BLaER1 treated with 17β-estradiol and CSF1 and Interleukin-3, amounts not matched to agents 10 nM and 100 nM (cell line): ENCODE measurements at regions not wholly inside any gene's neighbourhood (a gene's known extent, or its start where the extent isn't known, plus 50 kb on each side); places are given as distances from the start of the nearest gene placed in this dataset.

Source experiments
- H3K27ac ChIP-seq, 11 experiments: shearing (Covaris generic); formaldehyde crosslinking; 2 replicates each; pipeline ENCODE4 v1.8.1; 2022
- H3K27me3 ChIP-seq, 11 experiments: shearing (Covaris generic); formaldehyde crosslinking; 2 replicates each; pipeline ENCODE4 v1.8.1; 2022
- H3K36me3 ChIP-seq, 11 experiments: shearing (Covaris generic); formaldehyde crosslinking; 2 replicates each; pipeline ENCODE4 v1.8.1; 2022
- H3K4me1 ChIP-seq, 10 experiments: shearing (Covaris generic); formaldehyde crosslinking; 2 replicates each; pipeline ENCODE4 v1.8.1; 2022
- H3K4me2 ChIP-seq, 11 experiments: shearing (Covaris generic); formaldehyde crosslinking; 2 replicates each; pipeline ENCODE4 v1.8.1; 2022
- H3K4me3 ChIP-seq, 10 experiments: shearing (Covaris generic); formaldehyde crosslinking; 2 replicates each; pipeline ENCODE4 v1.8.1; 2022
- H3K9ac ChIP-seq, 11 experiments: shearing (Covaris generic); formaldehyde crosslinking; 2 replicates each; pipeline ENCODE4 v1.8.1; 2022
- H3K9me3 ChIP-seq, 11 experiments: shearing (Covaris generic); formaldehyde crosslinking; replicated peaks in 1 of 11; 2 replicates each; pipeline ENCODE4 v1.8.1; 2022
- H4K20me1 ChIP-seq, 11 experiments: shearing (Covaris generic); formaldehyde crosslinking; 2 replicates each; pipeline ENCODE4 v1.8.1; 2022
- Cebpa-rat ChIP-seq, 11 experiments: shearing (Covaris generic); IDR thresholded peaks; 2 replicates each; pipeline ENCODE4 v1.8.1; 2022

GRCh38 chr10:64731016-64731415, 1209.8 kb downstream of the REEP3 start:
- Histone ChIP-seq H3K27ac (no peak overlapping the region), H3K4me3 (no peak overlapping the region), H3K27me3 (no peaks in the 10 kb centered on the region), H3K4me1 (peaks cover 0 to 16% (median 0%) of the 10 kb centered on the region in 10 experiments; a peak in 5 of 20 replicates), H3K36me3 (no peaks in the 10 kb centered on the region), H4K20me1 (no peaks in the 10 kb centered on the region), H3K9ac (no peak overlapping the region), H3K4me2 (no peak overlapping the region), H3K9me3 (peaks cover 0 to 13% (median 0%) of the 10 kb centered on the region in 11 experiments; a peak in 5 of 22 replicates)
- TF ChIP-seq Cebpa-rat (IDR thresholded peaks at IDR 0.05): no peak

GRCh38 chr10:64732372-64732957, 1211.3 kb downstream of the REEP3 start:
- H3K27ac ChIP-seq: no peak overlapping the region
- H3K4me1 ChIP-seq: peaks cover 0 to 16% (median 0%) of the 10 kb centered on the region in 10 experiments; a peak in 5 of 20 replicates
- peak overlapping the region in 2 of 11 experiments; percentile 26 to 46; a peak in 4 of 22 replicates for H3K4me2 ChIP-seq
- no peak for TF ChIP-seq Cebpa-rat (IDR thresholded peaks at IDR 0.05)
- H3K9ac ChIP-seq: no peak overlapping the region
- H3K9me3 ChIP-seq: peaks cover 0 to 14% (median 3%) of the 10 kb centered on the region in 11 experiments; a peak in 5 of 22 replicates
- no peaks in the 10 kb centered on the region for H3K27me3 ChIP-seq
- no peaks in the 10 kb centered on the region for H4K20me1 ChIP-seq
- no peaks in the 10 kb centered on the region for H3K36me3 ChIP-seq
- H3K4me3 ChIP-seq: no peak overlapping the region

- H3K4me2 ChIP-seq: no peak overlapping the region
- no peaks in the 10 kb centered on the region for H3K36me3 ChIP-seq
- no peak for TF ChIP-seq Cebpa-rat (IDR thresholded peaks at IDR 0.05)
- H3K4me3 ChIP-seq: no peak overlapping the region
- H3K9me3 ChIP-seq: 0 out of 22 replicates have a peak, but pooled peaks cover 0 to 8% (median 0%) of the 10 kb centered on the region in 11 experiments
- H3K4me1 ChIP-seq: peaks cover 0 to 16% (median 0%) of the 10 kb centered on the region in 10 experiments; a peak in 5 of 20 replicates
- H3K27ac ChIP-seq: no peak overlapping the region
- H3K27me3 ChIP-seq: no peaks in the 10 kb centered on the region
- H3K9ac ChIP-seq: no peak overlapping the region
- H4K20me1 ChIP-seq: no peaks in the 10 kb centered on the region
These were observed 1212.8 kb downstream of the REEP3 start for GRCh38 chr10:64733980-64734379.

- Histone ChIP-seq H3K9me3 (0 out of 22 replicates have a peak, but pooled peaks cover 0 to 8% (median 0%) of the 10 kb centered on the region in 11 experiments), H3K4me1 (no peaks in the 10 kb centered on the region), H3K4me3 (no peak overlapping the region), H3K27me3 (no peaks in the 10 kb centered on the region), H3K36me3 (no peaks in the 10 kb centered on the region), H4K20me1 (no peaks in the 10 kb centered on the region), H3K4me2 (no peak overlapping the region), H3K9ac (no peak overlapping the region), H3K27ac (no peak overlapping the region)
- no peak for TF ChIP-seq Cebpa-rat (IDR thresholded peaks at IDR 0.05)
These were observed 1217.3 kb downstream of the REEP3 start for GRCh38 chr10:64738462-64738861.

- no peak for TF ChIP-seq Cebpa-rat (IDR thresholded peaks at IDR 0.05)
- Histone ChIP-seq H3K27ac (no peak overlapping the region), H3K4me2 (no peak overlapping the region), H3K9ac (no peak overlapping the region), H4K20me1 (no peaks in the 10 kb centered on the region), H3K9me3 (no peaks in the 10 kb centered on the region), H3K36me3 (no peaks in the 10 kb centered on the region), H3K4me1 (no peaks in the 10 kb centered on the region), H3K4me3 (no peak overlapping the region), H3K27me3 (no peaks in the 10 kb centered on the region)
These were observed 1224.4 kb downstream of the REEP3 start for GRCh38 chr10:64745565-64745964.

GRCh38 chr10:64750672-64751071, 1229.5 kb downstream of the REEP3 start:
- no peaks in the 10 kb centered on the region for H4K20me1 ChIP-seq
- no peaks in the 10 kb centered on the region for H3K27me3 ChIP-seq
- H3K4me1 ChIP-seq: no peaks in the 10 kb centered on the region
- no peaks in the 10 kb centered on the region for H3K9me3 ChIP-seq
- no peaks in the 10 kb centered on the region for H3K36me3 ChIP-seq
- H3K4me2 ChIP-seq: no peak overlapping the region
- H3K9ac ChIP-seq: no peak overlapping the region
- no peak for TF ChIP-seq Cebpa-rat (IDR thresholded peaks at IDR 0.05)
- H3K4me3 ChIP-seq: no peak overlapping the region
- H3K27ac ChIP-seq: no peak overlapping the region

GRCh38 chr10:64753516-64753915, 1232.3 kb downstream of the REEP3 start:
- no peak for TF ChIP-seq Cebpa-rat (IDR thresholded peaks at IDR 0.05)
- H3K9ac ChIP-seq: no peak overlapping the region

GRCh38 chr10:64760371-64760770, 1239.2 kb downstream of the REEP3 start:
- Histone ChIP-seq H3K4me3 (no peak overlapping the region), H3K36me3 (no peaks in the 10 kb centered on the region), H4K20me1 (no peaks in the 10 kb centered on the region), H3K9me3 (0 out of 22 replicates have a peak, but pooled peaks cover 0 to 3% (median 0%) of the 10 kb centered on the region in 11 experiments), H3K9ac (no peak overlapping the region), H3K4me2 (no peak overlapping the region), H3K27ac (no peak overlapping the region), H3K27me3 (no peaks in the 10 kb centered on the region), H3K4me1 (no peaks in the 10 kb centered on the region)
- TF ChIP-seq Cebpa-rat (IDR thresholded peaks at IDR 0.05): no peak

More at GRCh38 chr10:64753516-64753915, 1232.3 kb downstream of the REEP3 start:
- Histone ChIP-seq H3K27me3 (no peaks in the 10 kb centered on the region), H3K4me3 (no peak overlapping the region), H3K36me3 (no peaks in the 10 kb centered on the region), H4K20me1 (no peaks in the 10 kb centered on the region), H3K27ac (no peak overlapping the region), H3K4me1 (no peaks in the 10 kb centered on the region), H3K4me2 (no peak overlapping the region), H3K9me3 (0 out of 22 replicates have a peak, but pooled peaks cover 0 to 3% (median 0%) of the 10 kb centered on the region in 11 experiments)

GRCh38 chr10:64762861-64763260, 1241.7 kb downstream of the REEP3 start:
- Histone ChIP-seq H3K36me3 (no peaks in the 10 kb centered on the region), H4K20me1 (no peaks in the 10 kb centered on the region), H3K4me3 (no peak overlapping the region), H3K27ac (no peak overlapping the region), H3K4me2 (no peak overlapping the region), H3K9me3 (no peaks in the 10 kb centered on the region), H3K4me1 (no peaks in the 10 kb centered on the region), H3K27me3 (no peaks in the 10 kb centered on the region), H3K9ac (no peak overlapping the region)
- no peak for TF ChIP-seq Cebpa-rat (IDR thresholded peaks at IDR 0.05)

- H3K36me3 ChIP-seq: no peaks in the 10 kb centered on the region
These were observed 1244.3 kb downstream of the REEP3 start for GRCh38 chr10:64765498-64765897.

More at GRCh38 chr10:64765498-64765897, 1244.3 kb downstream of the REEP3 start:
- no peak overlapping the region for H3K27ac ChIP-seq
- TF ChIP-seq Cebpa-rat (IDR thresholded peaks at IDR 0.05): no peak
- H3K27me3 ChIP-seq: no peaks in the 10 kb centered on the region
- H3K4me3 ChIP-seq: no peak overlapping the region
- H3K4me2 ChIP-seq: no peak overlapping the region
- no peaks in the 10 kb centered on the region for H3K9me3 ChIP-seq
- no peaks in the 10 kb centered on the region for H4K20me1 ChIP-seq
- no peaks in the 10 kb centered on the region for H3K4me1 ChIP-seq
- H3K9ac ChIP-seq: no peak overlapping the region
